Stomach (tissue), 4 donors: ENCODE measurements at regions not wholly inside any gene's neighbourhood (a gene's known extent, or its start where the extent isn't known, plus 50 kb on each side); places are given as distances from the start of the nearest gene placed in this dataset.

Experiments used
- CTCF ChIP-seq, 7 experiments: fragments of 450-650 bp in 4 of 7; fragments of 200-600 bp in 3 of 7; sonication (generic) in 3 of 7; IDR thresholded peaks; one replicate each; pipeline ENCODE4 v1.5.1; 2016 to 2019; ENCODE audit warnings: antibody characterized with exemption in 7 of 7, control low read depth in 2 of 7, mild to moderate bottlenecking in 1 of 7
- EP300 ChIP-seq: sonication (generic); formaldehyde crosslinking; IDR thresholded peaks from one replicate; pipeline ENCODE4 v1.6.1; 2017; ENCODE audit warnings: antibody characterized with exemption

- TF ChIP-seq CTCF (IDR thresholded peaks at IDR 0.05) (no peak), EP300 (no peak)
Measured at GRCh38 chr2:66034467-66034866, 400.5 kb upstream of the MEIS1 start.
